ENCODE measurements at regions not wholly inside any gene's neighbourhood (a gene's known extent, or its start where the extent isn't known, plus 50 kb on each side); places are given as distances from the start of the nearest gene placed in this dataset.

DNA sequence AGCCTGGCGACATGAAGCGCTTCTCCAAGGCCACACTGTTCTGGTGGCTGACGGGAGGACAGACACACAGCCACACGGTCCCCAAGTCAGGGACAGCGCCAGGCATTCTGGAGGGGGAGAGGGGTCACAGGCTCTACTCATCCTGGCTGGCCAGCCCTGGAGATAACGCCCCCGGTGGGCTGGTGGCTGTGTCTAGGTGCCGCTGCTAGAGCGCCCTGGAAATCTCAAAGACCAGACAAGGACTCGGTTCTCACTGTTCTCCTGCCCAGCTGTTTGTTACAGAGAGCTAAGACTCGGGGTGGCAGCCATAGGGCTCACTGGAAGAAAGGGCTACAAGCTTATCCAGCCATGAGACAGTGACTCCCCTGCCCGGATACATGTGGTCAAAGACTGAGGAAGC, 72.0 kb downstream of the KCNF1 start:
- Mint-ChIP-seq H3K36me3 (ENCODE audit: low read depth) (no peaks in the 10 kb centered on the region), H3K9me3 (no peaks in the 10 kb centered on the region; the same call in 1 of the 3 replicates), H3K4me1 (no peaks in the 10 kb centered on the region), H3K4me3 (no peak overlapping the region), H3K27me3 (ENCODE audit: insufficient read depth, low read depth, poor library complexity) (peaks cover 8% of the 10 kb centered on the region), H3K27ac (no peak overlapping the region)
- DNase-seq (ENCODE audit: low spot score) (no peak), ATAC-seq (peak; percentile 31; the same call in 2 of the 3 replicates)
- H3K9me2 ChIP-seq (ENCODE audit: insufficient read depth), result no peaks in the 10 kb centered on the region
- H2AFZ ChIP-seq, result peak overlapping the region; percentile 23; the same call in 1 of the 2 replicates
- H3K79me2 ChIP-seq (replicated peaks; ENCODE audit: insufficient read depth), result no peaks in the 10 kb centered on the region
- H3K36me3 ChIP-seq (ENCODE audit: insufficient read depth), result no peaks in the 10 kb centered on the region
- H3K27me3 ChIP-seq (ENCODE audit: insufficient read depth), result no peaks in the 10 kb centered on the region
- H3K4me1 ChIP-seq (ENCODE audit: insufficient read depth), result no peaks in the 10 kb centered on the region
- H3K4me2 ChIP-seq, result no peak overlapping the region
- TF ChIP-seq EZH2phosphoT487 (IDR thresholded peaks at IDR 0.05; ENCODE audit: unreplicated experiment) (no peak), ZNF331 (CRISPR knock-in tag; IDR thresholded peaks at IDR 0.05; ENCODE audit: low read depth) (no peak), NANOG (IDR thresholded peaks at IDR 0.05; ENCODE audit: borderline replicate concordance) (no peak), JUNB (IDR thresholded peaks at IDR 0.05; ENCODE audit: unreplicated experiment) (no peak), CREB1 (CRISPR knock-in tag; IDR thresholded peaks at IDR 0.05; ENCODE audit: low read depth) (no peak)
- TF ChIP-seq, protein P1, sequence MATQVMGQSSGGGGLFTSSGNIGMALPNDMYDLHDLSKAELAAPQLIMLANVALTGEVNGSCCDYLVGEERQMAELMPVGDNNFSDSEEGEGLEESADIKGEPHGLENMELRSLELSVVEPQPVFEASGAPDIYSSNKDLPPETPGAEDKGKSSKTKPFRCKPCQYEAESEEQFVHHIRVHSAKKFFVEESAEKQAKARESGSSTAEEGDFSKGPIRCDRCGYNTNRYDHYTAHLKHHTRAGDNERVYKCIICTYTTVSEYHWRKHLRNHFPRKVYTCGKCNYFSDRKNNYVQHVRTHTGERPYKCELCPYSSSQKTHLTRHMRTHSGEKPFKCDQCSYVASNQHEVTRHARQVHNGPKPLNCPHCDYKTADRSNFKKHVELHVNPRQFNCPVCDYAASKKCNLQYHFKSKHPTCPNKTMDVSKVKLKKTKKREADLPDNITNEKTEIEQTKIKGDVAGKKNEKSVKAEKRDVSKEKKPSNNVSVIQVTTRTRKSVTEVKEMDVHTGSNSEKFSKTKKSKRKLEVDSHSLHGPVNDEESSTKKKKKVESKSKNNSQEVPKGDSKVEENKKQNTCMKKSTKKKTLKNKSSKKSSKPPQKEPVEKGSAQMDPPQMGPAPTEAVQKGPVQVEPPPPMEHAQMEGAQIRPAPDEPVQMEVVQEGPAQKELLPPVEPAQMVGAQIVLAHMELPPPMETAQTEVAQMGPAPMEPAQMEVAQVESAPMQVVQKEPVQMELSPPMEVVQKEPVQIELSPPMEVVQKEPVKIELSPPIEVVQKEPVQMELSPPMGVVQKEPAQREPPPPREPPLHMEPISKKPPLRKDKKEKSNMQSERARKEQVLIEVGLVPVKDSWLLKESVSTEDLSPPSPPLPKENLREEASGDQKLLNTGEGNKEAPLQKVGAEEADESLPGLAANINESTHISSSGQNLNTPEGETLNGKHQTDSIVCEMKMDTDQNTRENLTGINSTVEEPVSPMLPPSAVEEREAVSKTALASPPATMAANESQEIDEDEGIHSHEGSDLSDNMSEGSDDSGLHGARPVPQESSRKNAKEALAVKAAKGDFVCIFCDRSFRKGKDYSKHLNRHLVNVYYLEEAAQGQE (IDR thresholded peaks at IDR 0.05; ENCODE audit: unreplicated experiment), result no peak
- H3F3A ChIP-seq (replicated peaks; ENCODE audit: low read depth), result no peaks in the 10 kb centered on the region
- no peak overlapping the region for H3K27ac ChIP-seq (ENCODE audit: low read depth)
- H3K4me3 ChIP-seq, result no peak overlapping the region
- no peaks in the 10 kb centered on the region for H4K20me1 ChIP-seq (replicated peaks; ENCODE audit: insufficient read depth)

DNA sequence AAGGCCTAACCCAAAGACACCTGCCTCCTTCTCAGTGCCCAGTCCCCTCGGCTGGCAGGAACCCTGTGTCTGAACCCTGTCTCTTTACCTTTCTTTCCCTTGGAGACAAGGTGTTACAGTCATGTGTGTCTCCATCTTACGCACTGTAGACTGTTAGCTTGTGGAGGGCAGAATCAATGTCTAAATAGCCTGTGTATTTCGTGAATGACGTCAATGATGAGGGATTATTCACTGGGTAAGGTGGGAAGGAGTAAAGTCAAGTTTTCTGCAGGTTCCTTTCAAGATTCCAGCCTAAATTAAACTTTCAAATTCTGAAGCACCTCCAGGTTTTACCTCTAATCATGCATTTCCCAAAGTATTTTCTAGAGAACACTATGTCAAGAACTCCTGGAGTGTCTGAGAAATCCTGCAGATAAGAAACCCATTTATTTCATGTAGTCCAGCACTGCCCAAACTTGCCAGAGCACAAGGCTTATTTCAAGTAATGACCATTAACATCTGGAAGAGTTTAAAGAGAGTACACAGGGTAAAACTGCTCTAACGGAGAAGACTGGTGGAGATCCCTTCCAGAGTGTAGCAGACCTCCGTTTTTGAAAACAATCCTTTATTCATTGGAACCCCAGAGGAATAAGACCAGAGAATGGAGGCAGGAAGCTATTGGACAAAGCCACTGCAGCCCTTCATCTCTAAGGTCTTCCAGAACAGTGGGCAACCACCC, 72.8 kb downstream of the KCNF1 start:
- H3K27ac Mint-ChIP-seq, result no peak overlapping the region
- no peak for DNase-seq (ENCODE audit: low spot score)
- no peaks in the 10 kb centered on the region for H3K4me1 Mint-ChIP-seq
- Histone ChIP-seq H3K36me3 (ENCODE audit: insufficient read depth) (no peaks in the 10 kb centered on the region), H4K20me1 (replicated peaks; ENCODE audit: insufficient read depth) (no peaks in the 10 kb centered on the region), H3K79me2 (replicated peaks; ENCODE audit: insufficient read depth) (no peaks in the 10 kb centered on the region), H2AFZ (no peak overlapping the region), H3K27ac (ENCODE audit: low read depth) (no peak overlapping the region), H3K4me1 (ENCODE audit: insufficient read depth) (no peaks in the 10 kb centered on the region), H3K27me3 (ENCODE audit: insufficient read depth) (no peaks in the 10 kb centered on the region), H3K9me2 (ENCODE audit: insufficient read depth) (no peaks in the 10 kb centered on the region), H3K4me2 (no peak overlapping the region), H3K4me3 (no peak overlapping the region), H3F3A (replicated peaks; ENCODE audit: low read depth) (no peaks in the 10 kb centered on the region)
- H3K27me3 Mint-ChIP-seq (ENCODE audit: insufficient read depth, low read depth, poor library complexity), result peaks cover 5% of the 10 kb centered on the region
- no peak overlapping the region for H3K4me3 Mint-ChIP-seq
- ATAC-seq, result no peak
- no peaks in the 10 kb centered on the region; the same call in 1 of the 3 replicates for H3K9me3 Mint-ChIP-seq
- no peak for TF ChIP-seq EZH2 (IDR thresholded peaks at IDR 0.05; ENCODE audit: low read depth, unreplicated experiment)
- H3K36me3 Mint-ChIP-seq (ENCODE audit: low read depth), result no peaks in the 10 kb centered on the region

Data from GM23338 (cell line).